Activated naive CD8-positive, alpha-beta T cell treated with anti-CD3 and anti-CD28 coated beads for 36 hours (primary cell): ENCODE measurements at regions not wholly inside any gene's neighbourhood (a gene's known extent, or its start where the extent isn't known, plus 50 kb on each side); places are given as distances from the start of the nearest gene placed in this dataset.

Experiments used
- DNase-seq: peaks from one replicate; pipeline ENCODE4 v3.0.0; 2021
- H3K27ac Mint-ChIP-seq: one replicate; pipeline ENCODE4 v1.8.0; 2022; ENCODE audit warnings: mild to moderate bottlenecking, moderate library complexity, mixed read lengths
- H3K27me3 Mint-ChIP-seq: one replicate; pipeline ENCODE4 v1.8.0; 2022; ENCODE audit warnings: mild to moderate bottlenecking, mixed read lengths
- H3K36me3 Mint-ChIP-seq: one replicate; pipeline ENCODE4 v1.8.0; 2021; ENCODE audit warnings: mild to moderate bottlenecking, mixed read lengths
- H3K4me1 Mint-ChIP-seq: one replicate; pipeline ENCODE4 v1.8.0; 2021; ENCODE audit warnings: mixed read lengths
- H3K4me3 Mint-ChIP-seq: one replicate; pipeline ENCODE4 v1.8.0; 2022; ENCODE audit warnings: mild to moderate bottlenecking, moderate library complexity, mixed read lengths
- H3K9me3 Mint-ChIP-seq: one replicate; pipeline ENCODE4 v1.8.0; 2022; ENCODE audit warnings: mixed read lengths

DNA sequence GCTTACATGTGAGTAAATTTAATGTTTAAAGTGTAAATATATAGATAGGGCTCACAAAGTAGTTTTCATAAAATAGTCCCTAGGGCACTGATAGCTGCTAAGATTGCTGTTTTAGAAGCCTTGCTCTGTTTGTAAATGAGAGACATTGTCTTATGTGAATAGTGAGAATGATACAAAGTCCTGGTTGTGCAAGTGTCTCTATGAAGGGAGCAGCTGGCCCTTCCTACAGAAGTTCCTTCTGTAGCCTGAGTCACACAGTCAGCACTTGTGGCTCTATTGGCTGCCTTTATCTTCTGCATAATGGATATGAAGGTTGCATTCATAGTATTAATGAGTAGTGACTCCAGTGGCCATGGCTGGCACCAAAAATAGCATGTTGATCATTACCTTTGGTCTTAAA lies 279.7 kb downstream of the OSR1 start:
- Mint-ChIP-seq H3K4me3 (no peak overlapping the region), H3K36me3 (peaks cover 11% of the 10 kb centered on the region), H3K4me1 (no peaks in the 10 kb centered on the region), H3K9me3 (peaks cover 4% of the 10 kb centered on the region), H3K27me3 (no peaks in the 10 kb centered on the region), H3K27ac (no peak overlapping the region)
- no peak for DNase-seq

DNA sequence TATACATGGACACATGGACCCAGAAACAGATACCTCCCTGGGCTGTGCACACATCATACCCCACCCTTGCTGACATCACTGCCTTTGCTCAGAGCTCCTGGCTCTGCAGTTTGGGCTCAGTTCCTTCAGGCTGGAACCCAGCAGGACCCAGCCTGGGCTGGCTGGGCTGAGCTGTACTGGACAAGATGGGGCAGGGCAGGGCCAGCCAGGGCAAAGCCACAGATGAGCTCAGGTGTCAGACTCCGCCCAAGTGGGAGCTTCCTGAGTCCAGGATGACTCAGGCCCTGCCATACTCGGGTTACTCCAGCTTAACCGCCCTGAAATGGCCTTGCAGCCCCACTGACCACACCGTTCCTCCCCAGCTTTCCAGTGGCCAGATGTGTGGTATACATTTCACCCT lies 284.9 kb downstream of the OSR1 start:
- DNase-seq: no peak
- Mint-ChIP-seq H3K4me1 (no peaks in the 10 kb centered on the region), H3K27me3 (no peaks in the 10 kb centered on the region), H3K36me3 (no peaks in the 10 kb centered on the region), H3K27ac (no peak overlapping the region), H3K4me3 (no peak overlapping the region), H3K9me3 (no peaks in the 10 kb centered on the region)

DNA sequence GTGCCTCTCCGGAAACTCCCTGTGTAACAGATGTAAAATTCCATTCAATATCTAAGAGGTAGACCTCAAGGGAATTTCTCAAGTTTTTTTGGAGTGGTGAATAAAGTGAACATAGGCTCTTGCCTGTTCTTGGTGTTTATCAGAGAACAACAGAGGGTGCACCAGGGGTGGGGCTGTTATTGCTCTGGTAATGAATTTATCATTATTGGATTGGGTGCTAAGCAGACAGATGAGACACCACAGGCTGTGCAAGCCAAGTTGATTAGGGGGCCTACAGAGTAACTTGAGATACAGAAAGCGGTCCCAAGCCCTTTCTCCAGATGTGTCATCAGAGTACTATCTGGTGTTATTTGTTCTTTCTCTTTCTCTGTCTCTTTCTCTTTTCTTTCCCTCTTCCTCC lies 286.3 kb downstream of the OSR1 start:
- Mint-ChIP-seq H3K4me1 (no peaks in the 10 kb centered on the region), H3K9me3 (no peaks in the 10 kb centered on the region), H3K36me3 (no peaks in the 10 kb centered on the region), H3K4me3 (no peak overlapping the region), H3K27me3 (no peaks in the 10 kb centered on the region), H3K27ac (no peak overlapping the region)
- DNase-seq: no peak

DNA sequence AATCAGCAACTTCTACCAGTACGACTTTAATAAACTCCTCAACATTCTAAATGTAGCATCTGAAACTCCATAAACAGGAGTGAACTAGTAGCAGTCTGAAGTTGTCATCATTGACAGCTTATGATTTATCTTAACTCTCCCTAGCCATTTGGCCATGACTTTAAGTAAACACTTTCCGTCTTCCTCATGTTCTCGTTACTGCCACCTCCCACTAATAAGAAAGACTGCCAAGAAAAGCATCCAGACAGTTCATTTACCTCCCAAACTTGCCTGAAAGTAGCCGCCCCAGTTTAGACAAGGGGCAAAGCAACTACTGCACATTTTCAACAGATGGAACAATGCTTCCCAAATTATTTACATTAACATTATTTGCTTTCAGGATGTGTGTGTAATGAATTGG lies 287.5 kb downstream of the OSR1 start:
- Mint-ChIP-seq H3K4me1 (no peaks in the 10 kb centered on the region), H3K9me3 (no peaks in the 10 kb centered on the region), H3K27ac (no peak overlapping the region), H3K4me3 (no peak overlapping the region), H3K27me3 (no peaks in the 10 kb centered on the region), H3K36me3 (no peaks in the 10 kb centered on the region)
- DNase-seq: no peak

DNA sequence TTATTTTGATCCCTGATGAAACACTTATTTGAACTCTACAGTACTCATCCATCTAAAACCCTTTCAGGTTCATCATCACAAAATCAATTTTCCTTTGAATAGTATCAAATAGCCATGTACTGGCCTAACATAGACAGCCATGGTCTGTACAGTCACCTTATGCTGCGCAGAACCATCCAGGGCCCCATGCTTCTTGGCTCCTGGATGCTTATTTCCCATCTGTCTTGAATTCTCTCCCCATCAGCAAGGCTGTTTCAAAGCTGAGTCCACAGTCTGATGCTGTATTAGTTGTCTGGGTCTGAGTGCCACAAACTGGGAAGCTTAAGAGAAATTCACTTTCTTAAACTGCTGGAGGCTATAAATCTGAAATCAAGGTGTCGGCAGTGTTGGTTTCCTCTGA lies 290.2 kb downstream of the OSR1 start:
- Mint-ChIP-seq H3K27me3 (no peaks in the 10 kb centered on the region), H3K27ac (no peak overlapping the region), H3K4me1 (no peaks in the 10 kb centered on the region), H3K36me3 (no peaks in the 10 kb centered on the region), H3K4me3 (no peak overlapping the region), H3K9me3 (no peaks in the 10 kb centered on the region)
- DNase-seq: no peak

DNA sequence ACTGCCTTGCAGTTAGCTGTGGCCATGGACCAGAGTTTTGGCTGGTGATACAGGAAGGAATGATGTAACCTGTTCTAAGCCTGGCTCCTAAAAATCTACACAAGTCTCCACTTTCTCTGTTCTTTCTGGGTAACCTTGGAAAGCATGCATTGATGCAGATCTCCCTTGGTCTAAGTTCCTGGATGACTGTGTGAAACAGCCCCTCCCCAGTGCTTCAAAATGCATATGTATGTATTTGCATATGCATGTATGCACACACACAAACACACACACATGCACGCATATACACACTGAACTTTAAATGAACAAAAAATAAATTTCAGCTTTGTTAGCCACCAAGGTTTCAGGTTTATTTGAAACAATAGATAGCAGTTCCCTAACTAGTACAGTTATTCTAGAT lies 296.1 kb downstream of the OSR1 start:
- Mint-ChIP-seq H3K36me3 (no peaks in the 10 kb centered on the region), H3K4me1 (peaks cover 6% of the 10 kb centered on the region), H3K27ac (no peak overlapping the region), H3K9me3 (no peaks in the 10 kb centered on the region), H3K27me3 (no peaks in the 10 kb centered on the region), H3K4me3 (no peak overlapping the region)
- DNase-seq: no peak

DNA sequence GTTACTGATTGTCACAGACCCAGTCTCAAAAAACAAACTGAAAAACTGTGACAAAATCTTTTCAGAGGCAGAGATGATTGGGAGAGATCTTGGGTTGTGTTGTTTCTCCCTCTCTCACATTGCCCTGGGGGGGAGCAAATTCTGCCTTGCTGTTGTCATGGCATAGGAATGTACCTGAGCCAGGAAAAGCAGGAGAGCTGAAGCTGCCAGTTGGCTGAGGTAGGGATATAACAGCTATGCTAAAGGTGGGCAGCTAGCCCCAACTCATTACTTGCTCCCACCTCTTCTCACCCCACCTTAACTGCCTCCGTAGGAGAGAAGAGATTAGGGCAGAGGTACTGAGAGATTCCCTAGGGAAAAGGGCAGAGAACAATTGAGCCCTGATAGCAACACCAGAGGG lies 299.3 kb downstream of the OSR1 start:
- Mint-ChIP-seq H3K9me3 (no peaks in the 10 kb centered on the region), H3K27ac (no peak overlapping the region), H3K27me3 (no peaks in the 10 kb centered on the region), H3K4me3 (no peak overlapping the region), H3K4me1 (peaks cover 6% of the 10 kb centered on the region), H3K36me3 (no peaks in the 10 kb centered on the region)
- DNase-seq: no peak

DNA sequence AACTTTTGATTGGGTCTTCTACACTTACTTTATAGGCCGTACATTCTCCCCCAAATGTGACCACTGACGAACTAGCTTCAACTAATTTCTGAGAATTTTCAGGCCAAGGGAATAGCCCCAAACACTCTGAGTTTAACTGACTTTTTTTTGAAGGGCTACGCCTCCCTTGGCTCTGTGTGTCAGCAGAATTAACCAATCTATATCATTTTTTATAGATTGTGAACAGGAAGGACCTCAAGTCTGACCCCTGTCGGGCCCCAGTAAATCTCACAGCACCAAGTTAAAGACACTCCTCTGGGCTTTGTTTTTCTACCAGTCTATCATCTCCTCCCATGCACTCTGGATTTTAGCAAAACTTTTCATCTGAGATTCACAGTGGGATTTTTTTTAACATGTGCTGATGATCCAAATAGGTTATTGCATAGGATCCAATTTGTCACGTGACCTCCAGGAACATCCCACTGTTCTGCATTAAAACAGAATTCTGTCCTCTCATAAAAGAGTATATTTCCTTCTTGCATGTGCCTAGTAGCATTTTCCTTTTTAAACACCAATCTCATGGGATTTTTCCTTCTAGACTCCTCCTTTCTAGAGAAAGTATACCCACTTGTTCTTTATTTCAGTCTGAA lies 307.1 kb downstream of the OSR1 start:
- Mint-ChIP-seq H3K27ac (no peak overlapping the region), H3K36me3 (no peaks in the 10 kb centered on the region)

DNA sequence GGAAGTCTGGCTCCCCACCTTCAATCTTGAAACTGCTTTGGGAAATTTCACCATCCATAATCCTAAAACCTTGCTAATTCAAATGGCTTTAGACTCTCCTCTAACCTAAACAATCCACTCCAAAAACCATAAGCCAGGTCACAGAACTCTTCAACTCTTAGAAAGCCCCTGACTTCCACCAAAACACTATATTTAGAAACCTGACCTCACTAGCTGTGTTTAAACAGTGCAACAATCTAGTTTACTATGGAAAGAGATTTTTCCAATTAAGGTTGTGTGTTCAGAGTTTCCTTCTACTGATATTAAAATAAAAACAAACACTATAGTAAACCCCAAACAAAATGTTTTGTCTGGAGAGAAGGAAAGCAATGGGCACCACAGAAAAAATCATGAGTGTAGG lies 308.1 kb downstream of the OSR1 start:
- DNase-seq: no peak
- Mint-ChIP-seq H3K4me1 (no peaks in the 10 kb centered on the region), H3K36me3 (no peaks in the 10 kb centered on the region), H3K27me3 (no peaks in the 10 kb centered on the region), H3K4me3 (no peak overlapping the region), H3K9me3 (no peaks in the 10 kb centered on the region), H3K27ac (no peak overlapping the region)

More for the DNA sequence above, 307.1 kb downstream of the OSR1 start:
- Mint-ChIP-seq H3K27me3 (no peaks in the 10 kb centered on the region), H3K4me1 (no peaks in the 10 kb centered on the region), H3K4me3 (no peak overlapping the region), H3K9me3 (no peaks in the 10 kb centered on the region)
- DNase-seq: no peak

DNA sequence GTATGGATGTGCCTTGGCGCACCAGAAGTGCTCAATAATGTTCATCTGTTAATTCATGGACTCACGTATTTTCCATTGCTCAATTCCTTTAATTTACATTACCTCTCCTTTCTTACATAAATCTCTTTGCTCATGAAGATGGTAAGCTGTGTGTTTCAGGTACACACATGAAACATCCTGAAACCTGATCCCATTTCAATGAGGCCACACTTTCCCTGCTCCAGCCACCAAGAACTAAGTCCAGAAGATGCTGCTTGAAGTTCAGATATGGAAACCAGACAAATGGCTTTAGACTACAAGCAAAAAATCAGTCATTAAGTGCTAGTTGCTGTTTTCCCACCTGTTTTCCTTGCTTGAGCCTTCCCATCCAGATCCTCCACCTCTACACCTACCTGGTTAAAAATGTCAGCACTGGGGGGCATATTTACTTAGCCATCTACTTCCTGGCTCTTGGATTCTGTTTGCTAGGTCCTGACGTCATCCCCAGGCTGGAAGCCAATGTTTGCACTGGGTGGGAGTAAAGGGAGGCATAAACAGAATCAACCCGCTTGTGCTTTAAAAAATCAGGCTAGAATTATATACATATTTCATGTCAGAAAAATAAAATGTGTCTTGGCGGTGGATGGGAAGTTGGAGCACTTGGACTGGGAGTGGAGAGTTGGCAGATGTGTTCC lies 309.7 kb downstream of the OSR1 start:
- no peaks in the 10 kb centered on the region for H3K4me1 Mint-ChIP-seq
- H3K27me3 Mint-ChIP-seq: no peaks in the 10 kb centered on the region
- DNase-seq: no peak
- H3K36me3 Mint-ChIP-seq: no peaks in the 10 kb centered on the region
- no peak overlapping the region for H3K27ac Mint-ChIP-seq
- H3K4me3 Mint-ChIP-seq: no peak overlapping the region
- no peaks in the 10 kb centered on the region for H3K9me3 Mint-ChIP-seq

DNA sequence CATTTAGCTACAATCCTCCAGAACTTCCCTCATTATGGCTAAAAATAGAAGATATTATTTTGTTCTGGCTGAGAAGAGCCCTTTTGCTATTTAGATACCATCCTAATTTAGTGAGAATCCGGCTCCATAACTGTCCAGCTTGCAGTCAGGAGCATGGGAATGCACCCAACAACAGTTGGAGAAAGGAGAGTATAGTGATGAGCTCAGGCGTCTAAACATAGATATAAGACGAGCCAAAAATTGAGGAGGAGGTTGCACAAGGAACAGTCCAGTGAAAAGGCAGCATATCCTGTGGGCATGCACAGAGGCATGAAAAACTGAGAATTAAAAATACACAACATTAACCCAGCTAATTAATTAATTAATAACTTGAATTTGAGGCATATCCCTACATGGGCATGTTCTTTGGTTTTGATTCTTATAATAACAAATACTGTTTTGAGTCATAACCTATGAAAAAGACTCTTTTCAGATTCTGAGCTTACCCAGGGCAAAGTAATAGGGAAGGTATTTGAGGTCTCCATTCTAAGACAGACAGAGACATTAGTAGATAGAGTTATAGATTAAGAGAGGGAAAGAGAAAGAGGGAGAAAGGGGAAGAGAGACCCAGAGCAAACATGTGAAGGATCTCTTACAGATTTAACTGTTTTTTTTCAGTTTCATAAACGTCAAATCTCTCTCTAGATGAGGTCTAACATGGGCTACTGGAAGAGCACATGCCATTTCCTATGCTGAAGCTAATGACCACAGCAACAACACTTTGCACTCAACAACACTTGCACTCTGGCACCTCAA lies 311.2 kb downstream of the OSR1 start:
- H3K27ac Mint-ChIP-seq: no peak overlapping the region
- H3K36me3 Mint-ChIP-seq: no peaks in the 10 kb centered on the region
- no peaks in the 10 kb centered on the region for H3K9me3 Mint-ChIP-seq

DNA sequence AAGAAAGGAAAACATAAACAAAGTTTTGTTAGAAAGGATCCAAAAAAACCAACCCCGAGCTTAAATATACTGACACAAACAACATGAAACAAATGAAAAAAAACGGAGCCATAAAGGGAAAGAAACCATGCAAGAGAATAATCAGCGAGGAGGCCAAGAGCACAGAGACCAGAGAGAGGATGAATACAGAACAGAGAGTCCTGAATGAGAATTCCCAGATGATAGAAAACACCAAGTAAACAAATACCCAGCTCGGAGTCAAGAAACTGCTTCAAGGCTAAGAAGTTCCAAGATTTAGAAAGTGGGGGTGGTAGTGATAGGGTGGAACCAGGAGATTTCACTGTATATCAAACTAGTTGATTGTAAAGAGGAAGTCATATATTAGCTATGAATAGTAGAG lies 313.3 kb downstream of the OSR1 start:
- Mint-ChIP-seq H3K27ac (no peak overlapping the region), H3K4me3 (no peak overlapping the region), H3K4me1 (no peaks in the 10 kb centered on the region), H3K9me3 (no peaks in the 10 kb centered on the region), H3K36me3 (no peaks in the 10 kb centered on the region), H3K27me3 (no peaks in the 10 kb centered on the region)
- no peak for DNase-seq

More for the DNA sequence above, 311.2 kb downstream of the OSR1 start:
- no peaks in the 10 kb centered on the region for H3K27me3 Mint-ChIP-seq
- no peak overlapping the region for H3K4me3 Mint-ChIP-seq
- no peak for DNase-seq
- H3K4me1 Mint-ChIP-seq: no peaks in the 10 kb centered on the region

DNA sequence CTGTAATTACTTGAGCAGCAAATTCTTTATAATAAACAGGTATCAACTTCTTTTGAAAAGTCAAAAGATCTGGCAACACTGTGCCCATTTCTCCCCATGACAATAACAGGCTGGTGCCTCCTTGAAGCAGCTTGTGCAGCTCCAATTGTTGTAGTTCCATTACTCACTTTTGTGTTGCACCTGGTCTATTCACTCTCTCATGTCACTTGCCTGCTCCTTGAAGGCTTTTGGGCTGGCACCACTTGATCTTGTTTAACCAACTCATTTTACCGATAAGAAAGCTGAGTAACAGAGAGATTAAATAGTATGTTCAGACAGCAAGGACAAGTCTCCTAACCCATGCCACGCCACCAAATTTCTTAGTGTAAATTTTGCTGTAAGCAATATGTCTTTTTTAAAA lies 314.5 kb downstream of the OSR1 start:
- no peaks in the 10 kb centered on the region for H3K27me3 Mint-ChIP-seq
- H3K4me3 Mint-ChIP-seq: no peak overlapping the region
- no peaks in the 10 kb centered on the region for H3K36me3 Mint-ChIP-seq
- H3K9me3 Mint-ChIP-seq: no peaks in the 10 kb centered on the region
- no peak overlapping the region for H3K27ac Mint-ChIP-seq
- H3K4me1 Mint-ChIP-seq: no peaks in the 10 kb centered on the region
- DNase-seq: no peak

DNA sequence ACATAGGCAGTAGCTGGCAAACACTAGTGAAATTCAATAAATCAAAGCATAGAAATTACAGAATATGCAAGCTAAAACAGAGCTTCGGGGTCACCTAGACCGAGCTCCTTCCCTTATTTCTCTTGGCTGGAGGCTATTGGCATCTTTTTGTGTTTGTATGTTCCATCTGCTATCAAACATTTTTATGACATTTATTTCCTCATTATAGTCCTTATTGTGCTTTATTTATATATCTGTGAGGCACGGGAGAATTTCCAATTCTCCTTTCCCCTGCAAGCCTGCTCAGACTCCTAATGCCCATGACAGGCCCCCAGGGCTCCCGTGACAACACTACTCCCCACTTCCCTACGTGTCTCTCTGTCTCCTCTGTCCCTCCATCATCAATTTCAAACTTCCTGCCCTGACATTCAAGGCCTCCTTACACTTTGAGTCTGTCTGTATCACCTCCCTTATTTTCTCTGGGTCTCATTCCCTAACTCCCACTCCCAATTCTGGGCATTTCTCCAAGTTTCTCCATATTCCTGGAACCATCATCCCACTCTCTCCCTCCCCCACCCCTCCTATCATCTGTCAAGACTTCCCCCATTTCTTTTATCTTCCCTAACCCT lies 316.9 kb downstream of the OSR1 start:
- H3K9me3 Mint-ChIP-seq: no peaks in the 10 kb centered on the region
- H3K36me3 Mint-ChIP-seq: no peaks in the 10 kb centered on the region
- no peak for DNase-seq
- no peaks in the 10 kb centered on the region for H3K27me3 Mint-ChIP-seq
- H3K4me3 Mint-ChIP-seq: no peak overlapping the region
- H3K4me1 Mint-ChIP-seq: no peaks in the 10 kb centered on the region
- no peak overlapping the region for H3K27ac Mint-ChIP-seq
